T-cell (primary cell): ENCODE measurements at regions not wholly inside any gene's neighbourhood (a gene's known extent, or its start where the extent isn't known, plus 50 kb on each side); places are given as distances from the start of the nearest gene placed in this dataset.

Experiments
- ATAC-seq, 4 experiments: fragments of 200-7000 bp in 3 of 4; fragments of 150-1000 bp in 1 of 4; cut with Tn5 transposase; replicated peaks in 1 of 4; 1 replicate in 3 of 4; 2 replicates in 1 of 4; pipeline ENCODE4 v1.10.0; 2021; ENCODE audit warnings: moderate library complexity in 3 of 4, mild to moderate bottlenecking in 2 of 4, moderate number of reproducible peaks in 1 of 4
- CTCF ChIA-PET, 2 donors: fragments of 300-600 bp; sonication (Branson Sonifier 250); formaldehyde crosslinking; loops; one replicate each; lab custom pipeline; 2022; ENCODE audit warnings: antibody characterized with exemption in 2 of 2; lab: Charles Lee
- POLR2A ChIA-PET, 2 donors: fragments of 300-600 bp; sonication (Branson Sonifier 250); formaldehyde crosslinking; loops; one replicate each; lab custom pipeline; 2022; ENCODE audit warnings: antibody characterized with exemption in 2 of 2; lab: Charles Lee
- DNase-seq, 35 experiments: peaks; one replicate each; pipeline versions ENCODE4 v3.0.0 to v3.0.0-alpha.2; 2013 to 2023
- H3K27ac ChIP-seq: one replicate; pipeline ENCODE4 v1.5.1; 2013; ENCODE audit warnings: low read length
- H3K27me3 ChIP-seq, 2 experiments: replicated peaks in 1 of 2; 1 replicate in 1 of 2; 2 replicates in 1 of 2; pipeline versions ENCODE4 v1.6.1 to v1.7.0; 2013; ENCODE audit warnings: low read length in 1 of 2, mixed read lengths in 1 of 2; ENCODE audit not compliant: control insufficient read depth in 2 of 2, insufficient read depth in 2 of 2; ENCODE audit errors: extremely low read depth in 1 of 2
- H3K36me3 ChIP-seq, 2 donors: 1 replicate in 1 of 2; 2 replicates in 1 of 2; pipeline versions ENCODE4 v1.6.1 to v1.7.0; 2013; ENCODE audit warnings: low read length in 1 of 2; ENCODE audit not compliant: control insufficient read depth in 2 of 2, insufficient read depth in 1 of 2; ENCODE audit errors: extremely low read depth in 1 of 2
- H3K4me1 ChIP-seq, 2 experiments: 1 replicate in 1 of 2; 2 replicates in 1 of 2; pipeline versions ENCODE4 v1.6.1 to v1.7.0; 2013; ENCODE audit warnings: low read length in 2 of 2, mixed read lengths in 1 of 2; ENCODE audit not compliant: insufficient read depth in 2 of 2, control insufficient read depth in 1 of 2; ENCODE audit errors: extremely low read depth in 1 of 2
- H3K4me3 ChIP-seq, 2 donors: 1 replicate in 1 of 2; 2 replicates in 1 of 2; pipeline versions ENCODE4 v1.5.1 to v1.7.0; 2013; ENCODE audit warnings: mild to moderate bottlenecking in 2 of 2, low read length in 1 of 2, moderate library complexity in 1 of 2; ENCODE audit not compliant: control insufficient read depth in 1 of 2; ENCODE audit errors: extremely low read depth in 1 of 2
- H3K9me3 ChIP-seq: 2 replicates; pipeline ENCODE4 v1.7.0; 2013
- H3K27ac Mint-ChIP-seq, 2 donors: one replicate each; pipeline ENCODE4 v1.8.0; 2020 to 2021; ENCODE audit warnings: mild to moderate bottlenecking in 2 of 2, mixed read lengths in 2 of 2
- H3K27me3 Mint-ChIP-seq, 2 donors: one replicate each; pipeline ENCODE4 v1.8.0; 2021 to 2022; ENCODE audit warnings: mixed read lengths in 2 of 2
- H3K36me3 Mint-ChIP-seq: one replicate; pipeline ENCODE4 v1.8.0; 2021; ENCODE audit warnings: mixed read lengths
- H3K4me1 Mint-ChIP-seq, 3 donors: one replicate each; pipeline ENCODE4 v1.8.0; 2020 to 2022; ENCODE audit warnings: mixed read lengths in 3 of 3, mild to moderate bottlenecking in 1 of 3
- H3K4me3 Mint-ChIP-seq, 3 donors: one replicate each; pipeline ENCODE4 v1.8.0; 2020 to 2022; ENCODE audit warnings: mild to moderate bottlenecking in 3 of 3, mixed read lengths in 3 of 3, moderate library complexity in 3 of 3
- H3K9me3 Mint-ChIP-seq, 3 donors: one replicate each; pipeline ENCODE4 v1.8.0; 2020 to 2022; ENCODE audit warnings: mixed read lengths in 3 of 3
- WGBS: methylation state at CpG from one replicate; pipeline ENCODE4 v1.1.5; 2013; ENCODE audit warnings: missing lambda C conversion rate; ENCODE audit not compliant: insufficient coverage; 5-methylcytosine and 5-hydroxymethylcytosine counted together

DNA sequence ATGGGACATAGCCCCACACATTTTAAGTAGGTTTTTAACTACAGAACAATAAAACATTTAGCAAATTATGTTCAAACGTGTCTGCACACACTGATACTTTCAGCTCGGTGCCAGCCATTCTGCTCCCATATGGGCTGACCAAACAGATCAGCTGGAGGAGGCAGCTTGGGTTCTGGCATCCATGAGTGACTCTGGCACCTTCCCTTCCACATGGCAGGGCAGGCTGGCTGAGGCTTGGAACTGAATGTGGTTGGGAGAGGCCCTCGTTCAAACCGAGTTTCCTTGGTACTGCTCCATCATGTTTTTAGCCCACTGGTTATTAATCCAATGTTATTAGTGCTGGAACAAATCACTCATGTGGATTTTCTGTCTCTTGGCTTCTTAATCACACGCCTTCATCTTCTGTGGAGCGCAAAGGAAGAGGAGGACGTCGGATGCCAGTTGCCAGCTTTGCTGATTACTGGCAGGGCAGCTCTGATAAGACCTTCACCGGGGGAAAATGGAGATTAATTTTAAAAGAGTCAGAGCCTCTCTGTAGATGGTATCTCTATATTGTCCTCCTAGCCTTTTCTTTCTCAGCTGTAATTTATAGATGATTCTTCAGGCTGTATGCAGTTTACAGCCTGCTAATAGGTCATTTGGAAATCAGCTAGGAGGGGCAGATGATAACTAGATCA lies 93.1 kb upstream of the TIAM2 start:
- H3K27ac Mint-ChIP-seq, result no peak overlapping the region
- Histone ChIP-seq H3K9me3 (no peaks in the 10 kb centered on the region), H3K36me3 (no peaks in the 10 kb centered on the region), H3K4me1 (no peaks in the 10 kb centered on the region), H3K4me3 (no peak overlapping the region), H3K27ac (no peak overlapping the region), H3K27me3 (no peaks in the 10 kb centered on the region)
- 96% methylated on average over 3 of the region's 9 CpGs for WGBS
- H3K9me3 Mint-ChIP-seq, result no peaks in the 10 kb centered on the region
- H3K4me1 Mint-ChIP-seq, result no peaks in the 10 kb centered on the region
- POLR2A ChIA-PET, result no interaction called here
- ATAC-seq (no peak), DNase-seq (no peak)
- no peaks in the 10 kb centered on the region for H3K27me3 Mint-ChIP-seq
- CTCF ChIA-PET, result no interaction called here
- H3K36me3 Mint-ChIP-seq, result peaks cover 31% of the 10 kb centered on the region
- no peak overlapping the region for H3K4me3 Mint-ChIP-seq

DNA sequence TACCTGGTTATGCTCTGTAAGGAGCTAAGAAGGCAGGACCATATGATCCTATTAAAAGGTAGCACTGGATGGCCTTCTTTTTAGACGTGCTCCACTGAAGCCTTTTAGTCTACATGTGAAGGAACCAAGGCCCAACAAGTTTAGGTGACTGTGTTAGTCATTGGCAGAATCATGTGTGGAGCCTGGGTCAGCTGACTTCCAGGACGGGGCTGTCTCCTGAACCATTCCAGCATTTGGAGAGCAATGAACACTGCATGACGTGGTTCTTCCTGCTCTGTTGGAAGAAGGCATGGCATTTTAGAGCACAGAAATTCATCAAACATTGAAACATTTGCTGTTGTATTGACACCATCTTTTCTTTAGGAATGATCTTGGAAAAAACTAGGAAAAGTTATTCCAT lies 87.8 kb upstream of the TIAM2 start:
- Mint-ChIP-seq H3K36me3 (peaks cover 22% of the 10 kb centered on the region), H3K4me1 (no peaks in the 10 kb centered on the region), H3K27me3 (no peaks in the 10 kb centered on the region), H3K27ac (no peak overlapping the region), H3K4me3 (no peak overlapping the region), H3K9me3 (no peaks in the 10 kb centered on the region)
- no peaks in the 10 kb centered on the region for H3K4me1 ChIP-seq
- H3K4me3 ChIP-seq, result no peak overlapping the region
- CTCF ChIA-PET, result no interaction called here
- no peaks in the 10 kb centered on the region for H3K27me3 ChIP-seq
- H3K36me3 ChIP-seq, result peaks cover 0 to 3% of the 10 kb centered on the region in 2 donors
- WGBS, result 88% methylated on average over 1 of the region's 3 CpGs
- POLR2A ChIA-PET, result no interaction called here
- DNase-seq (no peak), ATAC-seq (no peak)
- H3K27ac ChIP-seq, result no peak overlapping the region
- no peaks in the 10 kb centered on the region for H3K9me3 ChIP-seq

DNA sequence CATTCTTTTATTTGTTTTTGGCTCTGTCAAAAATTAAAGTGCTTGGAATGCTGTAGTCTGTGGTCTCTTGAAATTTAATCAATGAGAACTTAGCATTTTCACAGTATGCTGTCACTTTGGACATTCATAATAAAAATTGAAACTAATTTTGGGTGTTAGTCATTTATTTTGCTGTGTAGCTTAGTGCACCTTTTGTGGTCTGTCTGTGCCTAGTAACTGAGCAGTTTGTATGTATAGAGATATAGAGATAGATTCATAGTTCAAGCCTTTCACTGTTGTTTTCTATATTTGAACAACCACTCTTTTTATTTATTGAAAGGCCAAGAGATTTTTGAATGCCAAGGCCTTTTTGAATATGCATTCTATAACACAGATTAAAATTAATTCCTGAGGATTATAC lies 86.4 kb upstream of the TIAM2 start:
- H3K4me1 ChIP-seq, result no peaks in the 10 kb centered on the region
- no peak for DNase-seq
- peaks cover 0 to 3% of the 10 kb centered on the region in 2 donors for H3K36me3 ChIP-seq
- H3K36me3 Mint-ChIP-seq, result peaks cover 24% of the 10 kb centered on the region
- H3K4me1 Mint-ChIP-seq, result no peaks in the 10 kb centered on the region
- H3K27ac Mint-ChIP-seq, result no peak overlapping the region
- H3K9me3 ChIP-seq, result no peaks in the 10 kb centered on the region
- CTCF ChIA-PET, result interaction anchor here (0.5 to 0.6 kb wide), 2 partner anchors 9 to 177 kb away, joined by 3 read pairs; no protein-coding TSS in a partner anchor
- POLR2A ChIA-PET, result no interaction called here
- no peak overlapping the region for H3K27ac ChIP-seq
- H3K4me3 Mint-ChIP-seq, result no peak overlapping the region
- no peak overlapping the region for H3K4me3 ChIP-seq
- no peaks in the 10 kb centered on the region for H3K27me3 Mint-ChIP-seq
- H3K27me3 ChIP-seq, result no peaks in the 10 kb centered on the region
- no peak for ATAC-seq
- no peaks in the 10 kb centered on the region for H3K9me3 Mint-ChIP-seq

DNA sequence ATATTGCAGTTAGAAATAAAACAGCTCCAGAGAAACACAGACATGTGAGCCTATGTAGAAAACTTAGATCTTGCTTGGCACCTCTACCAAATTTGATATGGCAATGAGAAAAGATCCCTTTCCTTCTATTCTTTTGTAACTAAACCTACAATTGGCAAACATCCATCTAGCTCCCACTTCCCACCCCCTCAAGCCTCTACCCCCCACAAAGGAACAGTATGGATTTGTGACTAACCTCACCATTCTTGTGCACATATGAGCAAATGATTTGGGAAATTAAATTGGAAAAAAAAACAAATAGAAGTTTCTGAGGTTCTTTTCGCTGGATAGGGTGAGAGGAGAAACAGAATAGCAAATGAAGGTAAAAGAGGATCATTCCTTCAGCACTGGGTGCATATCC lies 85.8 kb upstream of the TIAM2 start:
- POLR2A ChIA-PET, result no interaction called here
- Mint-ChIP-seq H3K27me3 (no peaks in the 10 kb centered on the region), H3K9me3 (no peaks in the 10 kb centered on the region), H3K27ac (no peak overlapping the region), H3K4me1 (no peaks in the 10 kb centered on the region), H3K4me3 (no peak overlapping the region), H3K36me3 (peaks cover 24% of the 10 kb centered on the region)
- Histone ChIP-seq H3K4me3 (no peak overlapping the region), H3K36me3 (peaks cover 0 to 3% of the 10 kb centered on the region in 2 donors), H3K4me1 (no peaks in the 10 kb centered on the region), H3K27ac (no peak overlapping the region), H3K9me3 (no peaks in the 10 kb centered on the region), H3K27me3 (no peaks in the 10 kb centered on the region)
- no peak for DNase-seq
- CTCF ChIA-PET, result interaction anchor here (0.5 to 0.6 kb wide), 2 partner anchors 8 to 11 kb away, joined by 3 read pairs; no protein-coding TSS in a partner anchor
- no peak for ATAC-seq
- 86% methylated on average over 1 of the region's 1 CpG for WGBS

DNA sequence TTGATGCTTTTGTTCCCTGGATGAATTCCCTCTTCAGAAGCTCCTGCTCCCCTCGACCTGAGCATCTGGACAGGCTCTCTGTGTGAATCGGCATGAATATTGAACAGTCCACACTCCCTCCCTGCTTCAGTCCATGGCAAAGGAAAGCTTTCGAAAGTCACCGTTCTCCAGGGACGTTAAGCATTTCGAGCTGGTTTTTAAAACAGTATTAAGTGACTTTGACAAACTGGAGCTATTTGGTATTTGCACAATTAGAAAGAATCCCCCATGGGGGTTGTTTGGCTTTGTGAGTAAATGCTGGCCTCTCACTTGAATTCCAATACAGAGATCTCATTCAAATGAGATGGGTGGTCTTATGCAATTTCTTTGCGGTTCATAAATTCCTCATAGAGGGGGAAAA lies 85.3 kb upstream of the TIAM2 start:
- DNase-seq, result no peak

DNA sequence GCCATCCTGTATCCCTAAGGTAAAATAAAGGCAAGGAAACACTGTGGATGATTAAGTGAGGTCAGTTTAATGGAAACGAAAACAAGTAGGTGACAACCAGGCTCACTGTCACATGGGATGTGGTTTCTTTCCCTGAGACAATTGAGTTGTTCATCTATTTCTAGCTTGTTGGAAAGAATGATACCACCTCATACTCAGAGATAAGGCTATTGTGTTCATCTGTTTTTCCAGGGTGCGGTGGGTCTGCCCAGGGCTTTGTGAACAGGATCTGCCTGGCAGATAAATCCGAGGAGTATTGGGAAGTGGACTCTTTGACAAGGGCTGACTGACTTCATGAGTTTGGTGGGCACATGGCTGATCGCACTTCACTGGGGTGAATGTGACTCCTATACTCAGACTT lies 80.8 kb upstream of the TIAM2 start:
- DNase-seq (no peak), ATAC-seq (no peak)
- H3K27me3 ChIP-seq, result no peaks in the 10 kb centered on the region
- H3K4me1 ChIP-seq, result no peaks in the 10 kb centered on the region
- POLR2A ChIA-PET, result no interaction called here
- H3K4me3 ChIP-seq, result no peak overlapping the region
- Mint-ChIP-seq H3K4me3 (no peak overlapping the region), H3K27ac (no peak overlapping the region), H3K4me1 (no peaks in the 10 kb centered on the region), H3K9me3 (no peaks in the 10 kb centered on the region), H3K27me3 (no peaks in the 10 kb centered on the region), H3K36me3 (peaks cover 19% of the 10 kb centered on the region)
- H3K36me3 ChIP-seq, result no peaks in the 10 kb centered on the region
- no peaks in the 10 kb centered on the region for H3K9me3 ChIP-seq
- no peak overlapping the region for H3K27ac ChIP-seq
- CTCF ChIA-PET, result no interaction called here
- 95% methylated on average over 3 of the region's 4 CpGs for WGBS

More for the DNA sequence above, 85.3 kb upstream of the TIAM2 start:
- Mint-ChIP-seq H3K4me3 (no peak overlapping the region), H3K27ac (no peak overlapping the region), H3K9me3 (no peaks in the 10 kb centered on the region), H3K27me3 (no peaks in the 10 kb centered on the region), H3K36me3 (peaks cover 26% of the 10 kb centered on the region), H3K4me1 (no peaks in the 10 kb centered on the region)
- CTCF ChIA-PET, result interaction anchor here in 1 of 2 donors (0.5 kb wide), 2 partner anchors 10 to 420 kb away, joined by 3 to 5 read pairs; no protein-coding TSS in a partner anchor
- Histone ChIP-seq H3K9me3 (no peaks in the 10 kb centered on the region), H3K27ac (no peak overlapping the region), H3K4me1 (no peaks in the 10 kb centered on the region), H3K4me3 (no peak overlapping the region), H3K27me3 (no peaks in the 10 kb centered on the region), H3K36me3 (peaks cover 0 to 3% of the 10 kb centered on the region in 2 donors)
- POLR2A ChIA-PET, result no interaction called here
- ATAC-seq, result no peak
- 80% methylated on average over 4 of the region's 7 CpGs for WGBS
